GM18909 (cell line): ENCODE measurements at regions not wholly inside any gene's neighbourhood (a gene's known extent, or its start where the extent isn't known, plus 50 kb on each side); places are given as distances from the start of the nearest gene placed in this dataset.
A peak's percentile ranks its signal among the peaks of the same experiment; 100 is the strongest.
"Not testable (repeated sequence)": the region's sequence is repeated elsewhere in the genome, so short reads cannot be mapped to it uniquely, and the experiment has no call there.

Experiments used
- ATAC-seq: cut with Tn5 transposase; IDR thresholded peaks from one replicate; pipeline ENCODE4 v1.9.1; 2021; ENCODE audit warnings: mild to moderate bottlenecking; ENCODE audit not compliant: unreplicated experiment, poor library complexity

DNA sequence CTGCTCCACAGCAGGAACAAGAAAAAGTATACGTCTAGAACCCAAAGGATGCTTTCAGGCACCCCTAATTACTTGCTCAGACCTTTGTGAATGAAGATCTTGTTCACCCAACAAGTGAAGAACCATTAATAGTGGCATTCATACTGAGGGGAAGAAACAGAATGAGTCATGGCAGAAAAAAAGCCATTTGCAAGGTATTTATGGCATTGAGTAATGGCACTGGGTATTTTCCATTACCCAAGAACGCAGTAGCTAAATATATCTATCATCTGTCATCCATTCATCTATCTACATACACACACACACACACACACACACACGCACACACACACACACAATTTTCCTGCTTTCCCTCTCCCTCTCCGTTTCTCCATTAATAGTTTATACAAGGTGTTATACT, 56.4 kb upstream of the XIRP2 start:
- no peak for ATAC-seq

DNA sequence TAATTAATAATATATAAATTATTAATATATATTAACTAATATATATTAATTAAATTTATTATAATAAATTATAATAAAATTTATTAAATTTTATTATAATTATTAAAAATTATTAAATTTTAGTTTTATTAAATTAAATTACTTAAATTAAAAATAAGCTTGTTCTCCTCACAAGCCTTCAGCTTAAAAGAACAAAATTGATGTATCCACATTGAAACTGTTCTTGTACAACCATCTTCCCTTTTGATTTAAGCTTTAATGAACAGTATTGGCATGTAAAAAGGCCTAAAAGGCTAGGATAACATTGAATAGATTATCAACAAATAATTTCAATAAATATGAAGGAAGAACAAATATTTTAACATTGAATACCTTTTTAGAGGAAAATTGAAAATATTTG, 62.4 kb upstream of the XIRP2 start:
- ATAC-seq, result no peak

DNA sequence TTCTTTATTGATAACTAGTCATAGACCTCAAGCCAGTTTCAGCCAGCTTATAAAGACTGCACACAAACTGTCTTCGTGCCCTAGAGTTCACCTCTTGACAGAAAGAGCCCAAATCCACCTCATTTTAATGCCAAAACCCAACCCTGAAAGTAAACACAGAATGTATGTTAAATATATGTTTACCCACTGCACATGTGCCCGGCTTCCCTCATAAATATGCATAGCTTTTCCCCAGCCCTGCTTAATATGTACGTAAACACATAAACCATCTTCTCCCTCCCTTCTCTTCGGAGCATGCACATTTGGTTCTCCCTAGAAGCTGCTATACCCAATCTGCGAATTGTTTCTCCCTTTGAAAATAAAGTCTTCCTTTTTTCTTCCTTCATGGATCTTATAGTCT, 73.9 kb upstream of the XIRP2 start:
- no peak for ATAC-seq

DNA sequence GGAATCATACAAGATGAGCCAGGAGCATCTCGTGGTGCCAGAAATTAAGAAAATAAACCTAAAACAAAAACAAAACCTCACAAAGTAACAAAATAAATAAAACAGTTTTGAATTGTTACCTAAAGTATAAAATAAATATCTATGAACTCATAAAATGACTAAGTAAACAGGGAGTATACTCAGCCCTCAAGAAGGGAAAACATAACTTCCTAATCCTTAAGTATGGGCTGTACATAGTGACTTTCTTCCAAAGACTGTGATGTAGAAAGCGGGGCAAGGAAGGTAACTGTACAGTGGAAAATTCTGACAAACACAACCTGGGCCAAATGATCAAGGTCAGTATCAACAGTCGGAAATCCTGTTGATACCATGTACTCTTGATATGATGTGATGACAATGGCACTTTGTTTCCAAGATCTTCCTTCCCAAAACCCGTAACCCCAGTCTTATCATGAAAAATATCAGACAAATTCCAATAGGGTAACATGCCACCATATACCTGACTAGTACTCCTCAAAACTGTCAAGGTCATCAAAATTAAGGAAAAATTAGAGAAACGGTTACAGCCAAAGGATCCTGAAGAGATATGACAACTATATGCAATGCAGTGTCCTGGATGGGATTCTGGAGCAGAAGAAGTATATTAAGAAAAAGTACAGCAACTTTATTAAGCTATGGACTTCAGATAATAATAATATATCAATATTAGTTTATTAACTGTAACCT, 76.0 kb upstream of the XIRP2 start:
- ATAC-seq, result no peak

DNA sequence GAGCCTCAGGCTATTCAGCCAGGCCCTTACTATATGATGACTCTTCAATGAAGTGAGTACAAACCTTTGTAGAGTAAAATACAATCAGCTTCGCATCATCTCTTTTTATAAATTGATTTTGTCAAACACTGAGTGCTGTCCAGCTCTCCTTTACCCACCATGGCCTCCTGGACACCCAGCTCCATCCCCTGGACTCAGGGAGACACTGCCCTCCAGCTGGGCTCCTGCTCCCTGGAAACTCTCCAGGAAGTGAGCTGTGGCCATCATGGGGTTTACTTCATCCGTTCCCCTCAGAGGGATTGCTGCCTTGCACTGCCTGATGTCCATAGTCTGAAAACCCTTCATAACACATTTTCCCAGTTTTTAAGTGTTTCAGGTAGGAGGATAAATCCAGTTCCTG, 82.5 kb upstream of the XIRP2 start:
- no peak for ATAC-seq

DNA sequence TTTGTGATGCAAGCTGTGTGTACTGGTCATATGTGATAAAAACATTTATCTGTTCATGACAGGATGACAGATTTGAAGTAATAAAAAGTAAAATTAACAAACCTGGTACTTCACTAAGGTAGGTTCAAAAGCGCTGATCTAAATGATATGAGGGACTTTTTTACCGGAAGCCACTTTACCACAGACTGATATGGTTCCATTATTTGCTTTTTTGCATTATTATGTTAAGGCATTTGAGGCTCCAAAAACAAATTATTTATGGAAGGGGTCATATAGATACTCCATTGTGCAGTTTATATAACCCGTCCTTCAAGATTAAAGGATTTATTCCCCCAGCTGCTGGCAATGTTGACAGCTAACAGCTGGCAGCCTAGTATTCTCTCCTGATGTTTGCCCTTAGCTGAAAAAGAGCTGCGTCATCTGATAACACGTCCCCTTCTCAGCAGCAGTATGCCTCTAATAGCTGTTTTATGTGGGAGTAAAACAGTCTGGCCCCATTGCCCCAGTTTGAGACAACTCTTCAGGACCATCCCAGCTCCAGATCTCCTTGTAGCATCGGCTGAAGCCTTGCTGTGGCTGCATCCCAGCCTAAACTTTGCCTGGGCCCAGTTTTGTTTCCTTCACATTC, 84.8 kb upstream of the XIRP2 start:
- no peak for ATAC-seq

DNA sequence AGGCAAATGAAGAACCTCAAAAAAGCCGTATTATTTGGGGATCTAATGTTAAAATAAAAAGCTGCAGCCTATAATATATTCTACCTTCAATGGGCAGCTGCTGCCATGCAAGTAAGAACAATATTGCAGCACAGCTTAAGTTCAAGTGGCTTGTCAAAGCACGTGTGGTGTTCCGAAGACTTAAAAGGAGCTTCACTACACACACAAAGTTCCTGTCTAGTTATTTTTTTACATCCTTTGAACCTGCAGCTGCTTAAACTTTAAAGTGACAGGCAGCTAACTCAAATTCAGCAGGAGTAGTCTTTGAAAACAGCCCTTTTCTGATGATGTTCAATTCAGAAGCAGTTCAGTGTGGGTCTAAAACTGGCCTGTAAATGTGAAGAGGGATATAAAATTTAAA, 85.8 kb upstream of the XIRP2 start:
- ATAC-seq, result no peak

DNA sequence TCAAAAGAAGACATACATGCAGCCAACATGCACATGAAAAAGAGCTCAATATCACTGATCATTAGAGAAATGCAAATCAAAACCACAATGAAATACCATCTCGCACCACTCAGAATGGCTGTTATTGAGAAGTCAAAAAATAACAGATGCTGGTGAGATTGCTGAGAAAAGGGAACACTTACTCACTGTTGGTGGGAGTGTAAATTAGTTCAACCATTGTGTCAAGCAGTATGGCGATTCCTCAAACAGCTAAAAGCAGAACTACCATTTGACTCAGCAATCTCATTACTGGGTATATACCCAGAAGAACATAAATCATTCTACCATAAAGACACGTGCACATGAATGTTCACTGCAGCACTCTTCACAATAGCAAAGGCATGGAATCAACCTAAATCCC, 95.5 kb upstream of the XIRP2 start:
- no peak for ATAC-seq

DNA sequence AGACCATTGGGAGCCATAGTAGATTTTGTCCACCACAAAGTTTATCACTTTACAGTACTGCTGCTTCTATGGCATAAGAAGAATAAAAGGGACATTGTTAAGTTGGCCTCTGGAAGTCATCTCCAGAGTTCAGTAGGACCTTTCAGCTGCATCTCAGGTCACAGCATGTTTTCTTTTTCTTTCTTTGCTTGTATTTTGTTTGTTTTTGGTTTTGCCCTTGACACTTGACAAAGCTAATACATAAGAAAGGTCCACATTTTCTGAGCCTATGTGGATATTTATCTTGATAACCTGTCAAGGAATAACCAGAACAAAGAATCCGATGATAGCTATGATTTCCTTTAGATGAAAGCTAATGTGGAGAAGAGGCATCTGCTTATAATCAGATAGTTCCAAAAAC, 101.6 kb upstream of the XIRP2 start:
- no peak for ATAC-seq

DNA sequence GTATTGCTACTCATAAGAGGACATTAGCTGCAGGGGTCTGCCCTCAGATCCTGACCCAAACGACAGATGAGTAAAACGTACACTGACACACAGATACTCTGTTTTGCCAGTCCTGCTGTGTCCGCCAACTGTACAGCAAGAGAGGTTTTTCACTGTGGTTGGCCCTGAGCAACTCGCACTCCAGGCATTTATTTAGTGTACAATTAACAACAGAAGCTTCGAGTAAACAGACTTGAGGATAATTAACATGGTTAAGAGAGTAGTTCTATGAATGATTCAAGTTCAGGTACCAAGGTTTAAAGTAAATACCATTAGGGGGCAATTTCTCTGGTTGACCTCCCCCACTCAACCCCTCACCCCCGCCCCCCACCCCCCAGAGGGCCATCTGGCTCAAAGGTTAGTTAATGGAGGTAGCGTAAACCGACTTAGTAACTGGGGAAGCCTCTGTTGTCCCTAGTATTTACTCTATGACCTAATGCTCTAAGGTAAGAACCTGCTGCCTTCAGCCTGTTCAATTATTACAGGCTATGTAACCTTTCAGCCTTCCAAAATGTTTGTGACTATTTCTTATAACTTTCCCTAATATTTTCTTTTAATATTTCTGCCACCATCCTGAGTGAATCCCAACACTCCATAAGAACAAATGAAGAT, 103.9 kb upstream of the XIRP2 start:
- ATAC-seq, result no peak

DNA sequence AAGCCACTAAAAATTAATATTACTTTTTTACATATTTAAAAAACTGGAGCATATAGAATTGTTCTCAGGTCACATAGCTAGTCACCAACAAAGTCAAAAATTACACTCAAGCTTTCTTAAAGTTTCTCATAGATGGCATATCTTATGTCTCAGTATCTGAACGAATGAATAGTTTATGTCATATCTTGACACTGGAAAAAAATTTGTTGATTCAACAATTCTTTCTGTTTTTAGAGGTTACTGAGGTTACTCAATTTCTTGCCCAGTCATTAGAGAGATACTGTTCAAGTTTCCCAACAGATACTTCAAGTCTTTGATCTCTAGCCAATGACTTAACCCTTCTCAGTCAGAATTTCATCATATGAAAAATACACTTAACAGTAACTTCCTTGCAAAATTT, 113.1 kb upstream of the XIRP2 start:
- ATAC-seq, result no peak

DNA sequence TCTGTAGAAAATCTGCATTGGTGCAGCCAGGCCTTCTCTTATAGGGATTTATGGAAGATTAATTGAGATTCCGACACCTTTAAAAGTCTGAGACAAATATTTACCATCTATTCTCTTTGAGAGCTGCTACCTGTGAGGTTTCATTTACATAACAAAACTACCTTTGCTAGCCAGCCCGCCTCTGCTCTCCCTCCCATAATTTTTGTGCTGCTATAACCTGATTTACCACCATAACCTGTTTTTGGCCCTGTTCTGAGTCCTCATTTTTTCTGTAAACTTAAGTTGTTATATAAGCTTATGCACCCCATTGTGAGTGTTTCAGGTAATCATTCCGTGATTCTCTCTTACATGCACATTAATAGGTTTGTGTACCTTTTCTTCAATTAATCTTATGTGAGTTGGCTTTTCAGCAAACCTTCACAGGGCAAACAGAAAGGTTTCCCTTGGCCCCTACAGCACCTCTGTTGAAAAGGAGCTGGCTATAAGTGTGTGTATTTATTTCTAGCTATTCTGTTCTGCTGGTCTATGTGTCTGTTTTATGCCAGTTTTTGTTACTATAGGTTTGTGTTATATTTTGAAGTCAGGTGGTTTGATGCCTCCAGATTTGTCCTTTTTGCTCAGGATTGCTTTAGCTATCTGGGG, 114.9 kb upstream of the XIRP2 start:
- no peak for ATAC-seq

DNA sequence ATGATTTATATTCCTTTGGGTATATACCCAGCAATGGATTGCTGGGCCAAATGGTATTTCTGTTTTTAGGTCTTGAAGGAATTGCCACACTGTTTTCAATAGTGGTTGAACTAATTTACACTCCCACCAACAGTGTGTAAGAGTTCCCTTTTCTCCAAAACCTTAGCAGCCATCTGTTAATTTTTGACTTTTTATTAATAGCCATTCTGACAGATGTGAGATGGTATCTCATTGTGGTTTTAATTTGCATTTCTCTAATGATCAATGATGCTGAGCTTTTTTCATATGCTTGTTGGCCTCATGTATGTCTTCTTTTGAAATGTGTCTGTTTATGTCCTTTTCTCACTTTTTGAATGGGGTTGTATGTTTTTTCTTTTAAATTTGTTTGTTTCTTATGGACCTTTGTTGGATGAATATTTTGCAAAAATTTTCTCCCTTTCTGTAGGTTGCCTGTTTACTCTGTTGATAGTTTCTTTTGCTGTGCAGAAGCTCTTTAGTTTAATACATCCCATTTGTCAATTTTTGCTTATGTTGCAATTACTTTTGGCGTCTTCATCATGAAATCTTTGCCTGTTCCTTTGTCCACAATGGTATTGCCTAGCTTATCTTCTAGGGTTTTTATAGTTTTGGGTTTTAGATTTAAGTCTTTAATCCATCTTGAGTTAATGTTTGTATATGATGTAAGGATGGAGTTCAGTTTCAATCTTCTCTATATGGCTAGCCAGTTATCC, 119.7 kb upstream of the XIRP2 start:
- ATAC-seq, result peak; percentile 88

DNA sequence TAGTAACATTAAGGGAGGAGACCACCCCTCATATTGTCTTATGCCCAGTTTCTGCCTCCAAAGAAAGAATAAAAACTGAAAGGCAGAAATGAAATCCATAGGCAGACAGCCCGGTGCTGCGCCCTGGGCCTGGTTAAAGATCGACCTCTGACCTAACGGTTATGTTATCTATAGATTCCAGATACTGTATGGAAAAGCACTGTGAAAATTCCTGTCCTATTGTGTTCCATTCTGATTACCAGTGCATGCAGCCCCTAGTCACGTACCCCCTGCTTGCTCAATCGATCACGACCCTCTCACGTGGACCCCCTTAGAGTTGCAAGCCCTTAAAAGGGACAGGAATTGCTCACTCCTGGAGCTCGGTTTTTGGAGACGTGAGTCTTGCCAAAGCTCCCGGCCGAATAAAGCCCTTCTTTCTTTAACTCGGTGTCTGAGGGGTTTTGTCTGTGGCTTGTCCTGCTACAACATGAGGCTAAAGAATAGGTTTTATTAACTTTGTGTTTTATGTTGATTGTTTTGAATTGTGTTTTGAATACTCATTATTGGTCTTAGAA, 121.4 kb upstream of the XIRP2 start:
- ATAC-seq, result not testable (repeated sequence)

DNA sequence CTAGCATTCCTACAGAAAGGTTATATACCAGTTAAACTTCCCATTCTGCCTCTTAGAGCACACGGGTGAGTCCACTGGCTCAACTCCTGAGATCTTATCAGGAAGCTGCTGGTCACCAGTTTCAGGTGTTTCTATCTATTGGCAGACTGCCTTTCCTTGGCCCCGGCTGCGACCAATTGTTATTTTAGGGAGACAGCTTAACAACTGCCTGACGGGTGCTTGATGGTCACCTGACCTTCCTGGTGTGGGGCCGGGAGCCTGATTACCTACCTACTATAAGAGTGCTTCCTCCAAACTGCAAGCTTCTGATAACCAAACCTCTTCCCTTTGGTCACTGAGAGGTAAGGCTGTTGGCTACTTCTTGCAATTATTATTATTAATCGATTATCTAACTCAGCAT, 122.1 kb upstream of the XIRP2 start:
- ATAC-seq, result no peak

DNA sequence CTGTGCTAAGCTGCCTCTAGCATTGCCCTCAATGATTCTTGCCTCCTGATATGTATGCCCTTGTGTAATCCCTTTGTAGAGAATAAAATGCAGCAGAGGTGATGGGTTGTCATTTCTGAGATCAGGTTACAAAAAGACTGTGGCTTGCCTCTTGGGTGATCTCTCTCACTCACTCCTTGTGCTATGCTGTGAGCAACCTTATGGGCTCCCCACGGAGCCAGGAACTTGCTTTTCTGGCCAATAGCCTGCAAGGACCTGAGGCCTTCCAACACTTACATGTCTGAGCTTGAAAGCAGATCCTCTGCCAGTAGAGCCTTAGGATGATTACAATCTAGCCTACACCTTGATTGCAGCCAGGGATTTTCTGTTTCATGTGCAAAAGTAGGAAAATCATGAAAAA, 123.1 kb upstream of the XIRP2 start:
- no peak for ATAC-seq

DNA sequence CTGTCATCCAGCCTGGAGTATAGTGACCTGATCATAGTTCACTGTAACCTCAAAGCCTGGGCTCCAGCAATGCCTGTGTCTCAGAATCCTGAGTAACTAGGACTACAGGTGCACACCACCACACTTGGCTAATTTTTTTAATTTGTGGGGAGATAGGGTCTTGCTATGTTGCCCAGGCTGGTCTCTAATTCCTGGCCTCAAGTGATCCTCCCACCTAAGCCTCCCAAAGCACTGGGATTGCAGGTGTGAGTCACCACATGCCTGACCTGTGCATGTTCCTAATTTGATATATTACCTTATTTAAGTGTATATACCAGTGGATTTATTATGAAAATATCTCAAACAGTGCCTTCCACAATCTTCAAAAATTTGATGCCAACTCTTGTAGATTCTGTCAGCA, 123.6 kb upstream of the XIRP2 start:
- no peak for ATAC-seq

DNA sequence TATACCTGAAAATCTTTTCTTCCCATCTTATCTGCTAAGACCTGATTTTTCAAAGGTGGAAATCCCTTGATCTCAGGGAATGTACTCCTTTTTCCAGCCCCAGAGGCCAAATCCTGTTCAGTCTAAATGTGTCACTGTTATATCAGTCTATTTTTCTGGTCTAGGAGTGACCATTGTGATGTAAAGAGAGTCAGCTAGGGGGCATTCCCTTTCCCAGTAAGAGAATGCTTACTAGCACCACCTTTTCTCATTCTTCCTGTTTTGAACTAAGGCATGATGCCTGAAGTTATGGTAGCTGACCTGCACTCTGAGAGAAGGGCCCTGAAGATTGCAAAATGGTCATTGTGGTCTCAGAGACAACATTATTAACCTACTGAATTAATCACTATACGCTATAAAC, 124.1 kb upstream of the XIRP2 start:
- ATAC-seq, result no peak

DNA sequence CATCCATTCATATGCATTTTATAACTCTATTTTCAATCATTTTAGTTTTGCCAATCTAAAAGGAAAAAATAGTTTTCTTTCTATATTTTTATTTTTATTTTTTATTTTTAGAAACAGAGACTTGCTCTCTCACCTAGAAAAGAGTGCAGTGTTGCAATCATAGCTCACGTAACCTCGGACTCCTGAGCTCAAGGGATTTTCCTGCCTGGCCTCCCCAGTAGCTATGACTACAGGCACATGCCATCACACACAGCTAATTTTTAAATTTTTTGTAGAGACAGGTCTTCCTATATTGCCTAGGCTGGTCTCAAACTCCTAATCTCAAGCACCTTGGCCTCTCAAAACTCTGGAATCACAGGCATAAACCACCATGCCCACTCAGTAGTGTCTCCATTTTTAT, 125.5 kb upstream of the XIRP2 start:
- no peak for ATAC-seq

DNA sequence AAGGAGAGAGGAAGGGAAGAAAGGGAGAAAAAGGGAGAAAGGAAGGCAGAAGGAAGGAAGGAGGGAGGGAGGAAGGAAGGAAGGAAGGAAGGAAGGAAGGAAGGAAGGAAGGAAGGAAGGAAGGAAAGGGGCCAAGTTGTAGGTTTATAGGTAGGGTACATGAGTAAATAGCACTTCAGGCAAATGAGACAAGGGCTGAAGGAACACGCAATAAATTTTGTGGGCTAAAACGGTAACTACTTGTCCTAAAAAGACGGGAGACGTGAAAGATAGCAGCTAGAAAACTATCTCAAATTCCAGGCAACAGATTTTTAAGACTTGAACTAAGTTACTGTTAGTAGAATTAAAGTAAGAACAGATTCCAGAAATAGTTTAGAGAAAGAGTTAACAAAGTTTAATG, 129.3 kb upstream of the XIRP2 start:
- ATAC-seq, result no peak
